ENCODE measurements at regions not wholly inside any gene's neighbourhood (a gene's known extent, or its start where the extent isn't known, plus 50 kb on each side); places are given as distances from the start of the nearest gene placed in this dataset.

- no peak for TF ChIP-seq CREM (CRISPR knock-in tag; IDR thresholded peaks at IDR 0.05)
- TF ChIP-seq CTCF (IDR thresholded peaks at IDR 0.05): no peak
Observed at GRCh38 chr3:180351601-180352000, 250.4 kb upstream of the TTC14 start.

Data from WTC11 (cell line).